GM12801 (cell line): ENCODE measurements at regions not wholly inside any gene's neighbourhood (a gene's known extent, or its start where the extent isn't known, plus 50 kb on each side); places are given as distances from the start of the nearest gene placed in this dataset.

Source experiments
- TF ChIP-seq, protein P1 (sequence below): IDR thresholded peaks from one replicate; pipeline ENCODE4 v1.5.1; 2011; ENCODE audit warnings: control low read depth; ENCODE audit not compliant: insufficient read length; ENCODE audit errors: extremely low read depth

DNA sequence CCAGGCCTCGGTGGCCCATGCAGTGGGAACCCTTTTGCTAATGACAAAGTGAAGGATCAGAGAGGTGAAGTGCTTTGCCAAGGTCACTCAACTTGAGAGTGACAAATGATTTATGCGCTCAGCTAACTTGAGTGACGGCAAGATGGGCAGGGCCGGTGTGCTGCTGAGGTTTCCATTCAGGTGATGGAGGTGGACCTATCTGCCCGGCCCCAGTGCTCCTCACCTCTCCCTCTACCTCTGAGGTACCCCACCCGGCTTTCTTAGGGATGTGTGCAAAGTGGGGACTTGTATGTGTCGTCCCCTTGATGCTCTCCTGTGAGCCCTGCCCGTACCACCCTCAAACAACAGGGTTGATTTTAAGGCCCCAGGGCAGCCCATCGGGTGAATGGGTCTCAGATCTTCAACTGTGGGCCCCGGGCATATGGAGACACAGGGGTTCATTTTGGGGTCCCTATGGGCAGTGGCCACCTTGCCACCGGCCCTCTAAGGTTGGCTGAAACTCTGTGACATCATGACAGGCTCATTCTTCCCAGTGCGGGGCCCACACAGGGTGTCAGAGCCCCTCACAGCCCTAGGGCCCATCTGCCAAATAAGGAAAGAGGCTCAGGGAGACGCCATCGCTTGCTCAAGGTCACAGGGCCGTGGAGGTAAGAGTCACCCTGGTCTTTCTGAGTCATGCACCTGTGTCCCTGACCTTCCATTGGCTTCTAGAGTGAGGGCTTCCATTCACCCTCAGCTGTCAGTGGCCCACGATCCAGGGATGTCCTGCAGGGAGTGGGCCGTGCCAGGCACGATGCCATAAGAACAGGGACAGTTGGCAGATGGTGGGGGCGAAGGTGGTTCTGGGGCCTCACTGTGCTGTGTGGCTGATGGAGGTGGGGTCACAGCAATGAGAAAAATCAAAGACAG, 170.6 kb upstream of the MVB12B start:
- TF ChIP-seq, protein P1, sequence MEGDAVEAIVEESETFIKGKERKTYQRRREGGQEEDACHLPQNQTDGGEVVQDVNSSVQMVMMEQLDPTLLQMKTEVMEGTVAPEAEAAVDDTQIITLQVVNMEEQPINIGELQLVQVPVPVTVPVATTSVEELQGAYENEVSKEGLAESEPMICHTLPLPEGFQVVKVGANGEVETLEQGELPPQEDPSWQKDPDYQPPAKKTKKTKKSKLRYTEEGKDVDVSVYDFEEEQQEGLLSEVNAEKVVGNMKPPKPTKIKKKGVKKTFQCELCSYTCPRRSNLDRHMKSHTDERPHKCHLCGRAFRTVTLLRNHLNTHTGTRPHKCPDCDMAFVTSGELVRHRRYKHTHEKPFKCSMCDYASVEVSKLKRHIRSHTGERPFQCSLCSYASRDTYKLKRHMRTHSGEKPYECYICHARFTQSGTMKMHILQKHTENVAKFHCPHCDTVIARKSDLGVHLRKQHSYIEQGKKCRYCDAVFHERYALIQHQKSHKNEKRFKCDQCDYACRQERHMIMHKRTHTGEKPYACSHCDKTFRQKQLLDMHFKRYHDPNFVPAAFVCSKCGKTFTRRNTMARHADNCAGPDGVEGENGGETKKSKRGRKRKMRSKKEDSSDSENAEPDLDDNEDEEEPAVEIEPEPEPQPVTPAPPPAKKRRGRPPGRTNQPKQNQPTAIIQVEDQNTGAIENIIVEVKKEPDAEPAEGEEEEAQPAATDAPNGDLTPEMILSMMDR, result no peak

GRCh38 chr9:126156898-126157297, 169.7 kb upstream of the MVB12B start:
- TF ChIP-seq, protein P1, result no peak

GRCh38 chr9:126157423-126157822, 169.2 kb upstream of the MVB12B start:
- TF ChIP-seq, protein P1, result no peak

- TF ChIP-seq, protein P1, result no peak
Measured at GRCh38 chr9:126157826-126158587, 168.6 kb upstream of the MVB12B start.

- TF ChIP-seq, protein P1, result no peak
Measured at GRCh38 chr9:126158588-126159429, 167.8 kb upstream of the MVB12B start.

- TF ChIP-seq, protein P1, result no peak
Measured at GRCh38 chr9:126159430-126160060, 167.1 kb upstream of the MVB12B start.
